GM12892 (cell line): ENCODE measurements at regions not wholly inside any gene's neighbourhood (a gene's known extent, or its start where the extent isn't known, plus 50 kb on each side); places are given as distances from the start of the nearest gene placed in this dataset.
"Not testable (repeated sequence)": the region's sequence is repeated elsewhere in the genome, so short reads cannot be mapped to it uniquely, and the experiment has no call there.

Source experiments
- DNase-seq: peaks from one replicate; pipeline ENCODE4 v3.0.0; 2011; ENCODE audit not compliant: insufficient read length
- FAIRE-seq: peaks from 2 replicates; lab custom pipeline; 2011; peaks lifted over from hg19 to GRCh38; lab: Jason Lieb, UNC
- POLR2A ChIP-seq: IDR thresholded peaks from 2 replicates; pipeline ENCODE4 v1.6.1; 2011; ENCODE audit warnings: low read depth, low read length, control low read depth
- POLR2AphosphoS5 ChIP-seq: IDR thresholded peaks from 2 replicates; pipeline ENCODE4 v1.6.1; 2011; ENCODE audit warnings: low read depth, low read length, control low read depth
- TAF1 ChIP-seq: IDR thresholded peaks from 2 replicates; pipeline ENCODE4 v1.6.1; 2011; ENCODE audit warnings: low read depth, mild to moderate bottlenecking, control low read depth, low read length, borderline replicate concordance

DNA sequence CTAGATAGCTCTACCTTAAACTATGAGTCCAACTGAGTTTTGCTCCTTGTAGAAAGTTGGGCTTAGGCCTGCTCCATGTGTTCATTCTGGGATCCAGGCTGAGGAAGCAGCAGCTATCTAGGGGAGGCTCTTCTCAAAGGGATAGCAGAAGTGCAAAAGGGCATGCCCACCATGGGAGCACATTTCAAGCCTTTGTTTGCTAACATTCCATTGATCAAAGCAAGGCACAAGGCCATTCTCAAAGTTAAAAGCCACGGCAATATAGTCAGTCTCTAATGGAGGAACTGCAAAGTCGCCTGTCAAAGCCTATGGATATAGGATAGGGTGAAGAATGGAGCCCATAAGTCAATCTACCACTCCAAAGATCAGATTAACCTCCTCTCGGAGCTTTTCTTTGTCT lies 488.1 kb upstream of the ARX start:
- no peak for FAIRE-seq
- no peak for TF ChIP-seq TAF1
- no peak for TF ChIP-seq POLR2A
- TF ChIP-seq POLR2AphosphoS5 = no peak

GRCh38 chrX:25507801-25508200 lies 492.0 kb upstream of the ARX start:
- no peak for DNase-seq
- FAIRE-seq = no peak
- TF ChIP-seq POLR2A (no peak), POLR2AphosphoS5 (no peak), TAF1 (no peak)

More for the DNA sequence above, 488.1 kb upstream of the ARX start:
- DNase-seq = no peak

DNA sequence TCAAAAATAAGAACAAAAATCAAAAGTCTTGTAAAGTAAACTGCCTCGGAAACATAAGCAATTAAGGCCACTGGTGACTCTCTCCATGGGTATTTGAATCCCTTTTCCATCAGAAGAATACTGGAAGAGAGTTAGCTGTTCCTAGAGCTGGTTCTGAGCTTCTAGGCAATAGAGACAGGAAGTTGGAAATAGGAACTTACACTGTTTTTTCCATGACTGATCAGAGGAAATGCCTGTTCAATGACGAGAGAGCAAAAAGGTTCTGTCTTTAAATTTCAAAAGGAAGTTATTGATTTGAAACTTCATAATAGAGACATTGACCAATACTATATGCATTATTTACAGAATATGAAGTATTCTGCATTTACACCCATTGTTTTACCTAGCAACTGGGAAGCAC lies 503.5 kb upstream of the ARX start:
- no peak for DNase-seq

DNA sequence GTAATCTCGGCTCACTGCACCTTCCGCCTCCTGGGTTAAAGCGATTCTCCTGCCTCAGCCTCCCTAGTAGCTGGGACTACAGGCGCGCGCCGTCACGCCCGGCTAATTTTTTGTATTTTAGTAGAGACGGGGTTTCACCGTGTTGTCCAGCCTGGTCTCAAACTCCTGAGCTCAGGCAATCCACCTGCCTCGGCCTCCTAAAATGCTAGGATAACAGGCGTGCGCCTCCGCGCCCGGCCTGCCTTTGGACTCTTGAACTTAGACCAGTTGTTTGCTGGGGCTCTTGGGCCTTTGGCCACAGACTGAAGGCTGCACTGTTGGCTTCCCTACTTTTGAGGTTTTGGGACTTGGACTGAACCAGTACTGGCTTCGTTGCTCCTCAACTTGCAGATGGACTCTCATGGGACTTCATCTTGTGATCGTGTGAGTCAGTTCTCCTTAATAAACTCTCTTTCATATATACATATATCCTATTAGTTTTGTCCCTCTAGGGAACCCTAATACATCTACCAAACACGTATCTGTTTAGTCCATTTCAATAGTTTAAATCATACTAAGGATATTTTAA lies 506.8 kb upstream of the ARX start:
- not testable (repeated sequence) for FAIRE-seq

More for the DNA sequence above, 503.5 kb upstream of the ARX start:
- TF ChIP-seq POLR2AphosphoS5 (no peak), TAF1 (no peak), POLR2A (no peak)
- no peak for FAIRE-seq

DNA sequence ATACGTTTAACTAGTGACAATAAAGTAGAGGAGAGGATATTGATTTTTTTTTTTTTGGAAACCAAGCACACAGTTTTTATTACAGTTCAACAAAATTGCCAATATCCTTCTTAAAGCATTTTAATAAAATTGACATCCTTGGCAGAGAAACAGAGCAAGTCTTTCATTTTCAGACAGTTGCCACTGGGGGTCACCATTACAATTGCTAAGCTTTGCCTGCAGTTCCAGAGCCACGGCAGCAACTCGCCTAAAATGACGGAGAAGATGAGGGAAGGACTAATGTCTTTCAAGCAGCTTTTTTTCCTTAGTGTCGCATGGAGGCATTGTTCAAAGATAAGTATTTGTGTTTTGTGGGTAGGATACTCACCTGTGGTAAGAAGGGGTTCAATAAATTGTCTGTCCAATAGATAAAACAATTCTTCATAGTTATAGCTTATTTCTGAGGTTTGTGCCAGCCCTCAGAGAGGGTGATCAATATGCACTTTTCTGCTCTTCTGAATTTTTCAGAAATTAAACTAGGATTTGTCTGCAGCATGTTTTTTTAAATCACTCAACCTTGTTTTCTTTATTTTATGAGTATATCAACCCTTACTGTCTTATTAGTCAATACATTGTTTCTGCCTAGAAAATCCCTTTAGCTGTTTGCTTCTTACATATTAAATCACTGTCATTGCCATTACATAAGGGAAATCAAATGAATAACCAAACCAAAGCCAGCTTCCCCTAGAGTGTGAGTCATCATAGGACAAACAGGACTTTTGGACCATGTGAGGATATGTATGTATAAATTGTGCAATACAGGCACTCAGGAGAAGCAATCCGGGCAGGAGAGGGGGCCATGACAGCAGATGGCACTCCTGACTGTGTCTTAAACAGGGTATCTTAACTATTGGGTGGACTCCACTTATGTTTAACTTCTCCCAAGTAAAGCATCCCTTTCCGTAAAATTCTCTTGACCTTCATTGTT lies 508.1 kb upstream of the ARX start:
- TF ChIP-seq POLR2AphosphoS5 = no peak
- no peak for DNase-seq
- peak; percentile 69 for FAIRE-seq

More for the DNA sequence above, 506.8 kb upstream of the ARX start:
- not testable (repeated sequence) for DNase-seq

- FAIRE-seq = no peak
- no peak for TF ChIP-seq POLR2A
- TF ChIP-seq POLR2AphosphoS5 = no peak
- no peak for TF ChIP-seq TAF1
- DNase-seq = no peak
These were observed 511.4 kb upstream of the ARX start for GRCh38 chrX:25527156-25527555.

DNA sequence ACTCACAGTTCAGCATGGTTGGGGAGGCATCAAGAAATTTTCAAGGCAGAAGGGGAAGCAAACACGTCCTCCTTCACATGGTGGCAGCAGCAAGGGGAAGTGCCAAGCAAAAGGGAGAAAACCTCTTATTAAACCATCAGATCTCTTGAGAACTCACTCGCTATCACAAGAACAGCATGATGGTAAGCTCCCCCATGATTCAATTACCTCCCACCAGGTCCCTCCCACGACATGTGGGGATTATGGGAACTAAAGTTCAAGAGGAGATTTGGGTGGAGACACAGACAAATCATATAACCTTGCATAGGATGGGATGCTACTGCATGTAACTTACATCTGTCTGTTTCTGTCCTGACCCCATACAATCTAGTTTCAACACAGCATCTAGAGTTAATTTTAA lies 511.8 kb upstream of the ARX start:
- FAIRE-seq = no peak
- DNase-seq = no peak
- TF ChIP-seq TAF1 (no peak), POLR2AphosphoS5 (no peak), POLR2A (no peak)

DNA sequence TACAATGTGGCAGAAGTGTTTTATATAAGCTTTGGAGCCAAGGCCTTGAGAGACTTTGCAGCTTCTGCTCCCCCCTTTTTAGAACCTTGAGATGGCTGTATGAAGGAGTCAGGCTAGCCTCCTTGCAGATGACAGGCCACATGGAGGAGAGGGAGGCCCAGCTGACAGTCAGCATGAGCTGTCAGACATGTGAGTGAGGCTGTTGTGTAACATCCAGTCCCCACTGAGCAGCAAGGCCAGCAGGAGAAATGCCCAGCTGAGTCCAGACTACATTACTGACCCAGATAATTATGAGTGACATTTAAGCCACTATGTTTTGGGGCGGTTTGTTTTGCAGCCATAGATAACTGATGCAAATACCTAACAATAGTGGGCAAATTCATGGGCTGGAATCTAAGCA lies 515.3 kb upstream of the ARX start:
- DNase-seq (no peak), FAIRE-seq (no peak)
- TF ChIP-seq TAF1 (no peak), POLR2A (no peak), POLR2AphosphoS5 (no peak)

DNA sequence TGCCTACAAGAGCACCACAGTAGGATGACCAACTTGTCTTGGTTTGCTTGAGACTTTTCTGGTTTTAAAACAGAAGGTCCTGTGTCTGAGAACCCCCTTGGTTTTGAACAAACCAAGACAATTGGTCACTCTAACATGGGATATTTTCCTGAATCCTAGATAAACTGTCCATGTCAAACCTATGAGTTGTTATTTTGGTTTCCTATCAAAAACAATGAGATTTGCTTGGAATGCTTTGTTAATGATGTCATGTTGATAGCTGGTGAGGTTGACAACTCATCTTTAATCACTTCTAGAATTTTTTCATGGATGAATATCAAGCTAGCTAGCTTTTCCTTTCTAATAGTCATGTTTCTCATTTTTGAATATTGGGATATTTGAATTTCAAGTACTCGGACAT lies 518.3 kb upstream of the ARX start:
- DNase-seq (no peak), FAIRE-seq (no peak)
- TF ChIP-seq TAF1 (no peak), POLR2A (no peak)

DNA sequence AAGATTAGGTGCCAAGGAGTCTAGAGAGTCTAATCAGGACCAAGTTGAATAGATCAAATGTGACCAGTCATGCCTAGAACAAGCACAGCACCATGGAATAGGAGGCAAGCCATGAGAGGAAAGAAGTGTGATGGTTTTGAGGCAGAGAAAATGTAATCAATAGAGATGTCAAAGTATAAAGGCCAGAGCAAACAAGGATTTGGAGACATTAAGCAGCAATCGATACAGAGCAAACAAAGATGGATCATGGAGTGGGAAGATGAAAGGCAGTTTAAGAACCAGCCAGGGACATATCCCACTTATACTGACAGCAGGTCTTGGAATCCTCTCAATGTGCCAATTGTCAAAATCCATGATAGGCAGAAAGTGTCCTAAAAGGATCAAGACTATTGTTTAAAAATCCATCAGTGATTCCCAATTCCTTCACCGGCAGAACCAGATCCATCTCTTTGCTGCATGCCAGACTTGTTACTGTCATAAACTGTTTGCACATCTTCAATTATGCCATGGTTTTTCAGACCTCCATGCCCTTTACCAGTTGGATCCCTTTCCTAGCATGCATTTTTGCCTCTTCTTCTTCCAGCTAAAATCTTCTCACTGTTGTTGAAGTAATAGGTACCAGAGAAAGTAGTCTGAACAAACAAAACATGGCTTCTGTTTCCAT lies 520.7 kb upstream of the ARX start:
- FAIRE-seq = no peak
- no peak for TF ChIP-seq POLR2AphosphoS5
- no peak for TF ChIP-seq TAF1
- no peak for TF ChIP-seq POLR2A
- no peak for DNase-seq

- no peak for DNase-seq
- no peak for FAIRE-seq
- TF ChIP-seq POLR2A (no peak), TAF1 (no peak), POLR2AphosphoS5 (no peak)
These were observed 521.9 kb upstream of the ARX start for GRCh38 chrX:25537699-25538098.

- FAIRE-seq (no peak), DNase-seq (no peak)
- TF ChIP-seq TAF1 (no peak), POLR2AphosphoS5 (no peak), POLR2A (no peak)
These were observed 528.9 kb upstream of the ARX start for GRCh38 chrX:25544641-25545040.
